ENCODE measurements at regions not wholly inside any gene's neighbourhood (a gene's known extent, or its start where the extent isn't known, plus 50 kb on each side); places are given as distances from the start of the nearest gene placed in this dataset.

DNA sequence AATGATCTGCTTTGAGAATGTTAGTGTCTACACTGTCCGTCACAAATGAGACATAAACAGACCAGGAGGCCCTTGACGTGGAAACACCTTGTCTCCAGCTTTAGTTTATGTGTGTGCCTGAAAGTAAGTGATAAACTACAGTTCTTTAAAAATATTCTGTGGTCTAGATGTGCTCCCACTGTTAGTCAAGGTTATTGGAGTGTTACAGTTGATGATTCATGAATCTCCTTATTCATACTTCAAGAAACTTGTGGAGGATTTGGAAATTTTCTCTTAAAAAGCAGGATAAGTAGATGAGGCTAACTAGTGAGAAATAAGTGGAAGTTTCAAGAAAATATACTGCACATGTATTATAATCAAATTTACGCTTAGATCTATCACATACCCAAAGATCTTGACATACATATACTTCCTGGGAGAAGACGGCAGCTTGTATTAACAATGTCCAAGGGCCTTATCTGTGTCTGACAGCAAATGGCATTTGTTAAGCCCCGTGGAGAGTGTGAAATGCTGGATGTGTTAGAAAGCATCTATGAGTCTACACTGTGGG is 90.5 kb upstream of the MBOAT1 start:
- TF ChIP-seq POLR2A (IDR thresholded peaks at IDR 0.05; ENCODE audit: low read depth) = no peak
- TF ChIP-seq, protein P1, sequence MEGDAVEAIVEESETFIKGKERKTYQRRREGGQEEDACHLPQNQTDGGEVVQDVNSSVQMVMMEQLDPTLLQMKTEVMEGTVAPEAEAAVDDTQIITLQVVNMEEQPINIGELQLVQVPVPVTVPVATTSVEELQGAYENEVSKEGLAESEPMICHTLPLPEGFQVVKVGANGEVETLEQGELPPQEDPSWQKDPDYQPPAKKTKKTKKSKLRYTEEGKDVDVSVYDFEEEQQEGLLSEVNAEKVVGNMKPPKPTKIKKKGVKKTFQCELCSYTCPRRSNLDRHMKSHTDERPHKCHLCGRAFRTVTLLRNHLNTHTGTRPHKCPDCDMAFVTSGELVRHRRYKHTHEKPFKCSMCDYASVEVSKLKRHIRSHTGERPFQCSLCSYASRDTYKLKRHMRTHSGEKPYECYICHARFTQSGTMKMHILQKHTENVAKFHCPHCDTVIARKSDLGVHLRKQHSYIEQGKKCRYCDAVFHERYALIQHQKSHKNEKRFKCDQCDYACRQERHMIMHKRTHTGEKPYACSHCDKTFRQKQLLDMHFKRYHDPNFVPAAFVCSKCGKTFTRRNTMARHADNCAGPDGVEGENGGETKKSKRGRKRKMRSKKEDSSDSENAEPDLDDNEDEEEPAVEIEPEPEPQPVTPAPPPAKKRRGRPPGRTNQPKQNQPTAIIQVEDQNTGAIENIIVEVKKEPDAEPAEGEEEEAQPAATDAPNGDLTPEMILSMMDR (IDR thresholded peaks at IDR 0.05) = no peak

All from esophagus muscularis mucosa (tissue), 3 donors.